CD4-positive, alpha-beta T cell (primary cell): ENCODE measurements at regions not wholly inside any gene's neighbourhood (a gene's known extent, or its start where the extent isn't known, plus 50 kb on each side); places are given as distances from the start of the nearest gene placed in this dataset.

ENCODE experiments used
- ATAC-seq: fragments of 200-7000 bp; cut with Tn5 transposase; one replicate; pipeline ENCODE4 v1.10.0; 2022; ENCODE audit warnings: mild to moderate bottlenecking; ENCODE audit not compliant: poor library complexity
- CTCF ChIA-PET: fragments of 350-600 bp; sonication (Branson Sonifier 250); formaldehyde crosslinking; loops from one replicate; lab custom pipeline; 2021; ENCODE audit warnings: antibody characterized with exemption, inconsistent platforms; lab: Charles Lee
- POLR2A ChIA-PET: fragments of 350-600 bp; sonication (Branson Sonifier 250); formaldehyde crosslinking; loops from one replicate; lab custom pipeline; 2021; ENCODE audit warnings: antibody characterized with exemption, inconsistent platforms; lab: Charles Lee
- DNase-seq, 14 experiments: peaks; one replicate each; pipeline ENCODE4 v3.0.0-alpha.2; 2013 to 2020; ENCODE audit warnings: mixed read lengths in 2 of 14
- H3K27ac ChIP-seq, 2 donors: one replicate each; pipeline versions ENCODE4 v1.5.1 to v1.7.0; 2013; ENCODE audit warnings: low read length in 2 of 2, low read depth in 1 of 2, mild to moderate bottlenecking in 1 of 2
- H3K27me3 ChIP-seq, 2 experiments: 1 replicate in 1 of 2; 2 replicates in 1 of 2; pipeline versions ENCODE4 v1.6.1 to v1.7.0; 2013; ENCODE audit warnings: low read length in 2 of 2, control low read depth in 1 of 2, mild to moderate bottlenecking in 1 of 2, moderate library complexity in 1 of 2; ENCODE audit not compliant: insufficient read depth in 2 of 2, control insufficient read depth in 1 of 2
- H3K36me3 ChIP-seq: one replicate; pipeline ENCODE4 v1.6.1; 2013; ENCODE audit warnings: low read length, control low read depth; ENCODE audit not compliant: insufficient read depth
- H3K4me1 ChIP-seq: one replicate; pipeline ENCODE4 v1.6.1; 2013; ENCODE audit warnings: low read length, control low read depth; ENCODE audit not compliant: insufficient read depth
- H3K4me3 ChIP-seq: one replicate; pipeline ENCODE4 v1.5.1; 2013; ENCODE audit warnings: mild to moderate bottlenecking, low read length, moderate library complexity
- H3K9me3 ChIP-seq, 2 experiments: 1 replicate in 1 of 2; 2 replicates in 1 of 2; pipeline versions ENCODE4 v1.6.1 to v1.7.0; 2013; ENCODE audit warnings: low read length in 2 of 2, mild to moderate bottlenecking in 2 of 2, control low read depth in 1 of 2, moderate library complexity in 1 of 2; ENCODE audit not compliant: control insufficient read depth in 1 of 2, insufficient read depth in 1 of 2
- H3K27ac Mint-ChIP-seq: one replicate; pipeline ENCODE4 v1.8.0; 2020; ENCODE audit warnings: mixed read lengths
- H3K27me3 Mint-ChIP-seq: one replicate; pipeline ENCODE4 v1.8.0; 2021; ENCODE audit warnings: mixed read lengths
- H3K36me3 Mint-ChIP-seq: one replicate; pipeline ENCODE4 v1.8.0; 2021; ENCODE audit warnings: low read depth, mixed read lengths
- H3K4me1 Mint-ChIP-seq: one replicate; pipeline ENCODE4 v1.8.0; 2021; ENCODE audit warnings: low read depth, mixed read lengths
- H3K4me3 Mint-ChIP-seq: one replicate; pipeline ENCODE4 v1.8.0; 2020; ENCODE audit warnings: mild to moderate bottlenecking, mixed read lengths
- H3K9me3 Mint-ChIP-seq: one replicate; pipeline ENCODE4 v1.8.0; 2020; ENCODE audit warnings: mixed read lengths
- intact Hi-C, 2 experiments: fragments of 100-400 bp; cut with DNase I in 1 of 2; cut with micrococcal nuclease in 1 of 2; formaldehyde crosslinking; loops; one replicate each; pipeline versions ENCODE4 v1.15.1 to v1.9.0; 2023 to 2025; cut with DNase I, micrococcal nuclease
- TF ChIP-seq, protein P1 (sequence below): fragments of 200-600 bp; IDR thresholded peaks from one replicate; pipeline ENCODE4 v1.8.0; 2022; ENCODE audit warnings: antibody characterized with exemption, mild to moderate bottlenecking

GRCh38 chr1:56189946-56190805 lies 389.2 kb downstream of the PLPP3 start:
- TF ChIP-seq, protein P1, sequence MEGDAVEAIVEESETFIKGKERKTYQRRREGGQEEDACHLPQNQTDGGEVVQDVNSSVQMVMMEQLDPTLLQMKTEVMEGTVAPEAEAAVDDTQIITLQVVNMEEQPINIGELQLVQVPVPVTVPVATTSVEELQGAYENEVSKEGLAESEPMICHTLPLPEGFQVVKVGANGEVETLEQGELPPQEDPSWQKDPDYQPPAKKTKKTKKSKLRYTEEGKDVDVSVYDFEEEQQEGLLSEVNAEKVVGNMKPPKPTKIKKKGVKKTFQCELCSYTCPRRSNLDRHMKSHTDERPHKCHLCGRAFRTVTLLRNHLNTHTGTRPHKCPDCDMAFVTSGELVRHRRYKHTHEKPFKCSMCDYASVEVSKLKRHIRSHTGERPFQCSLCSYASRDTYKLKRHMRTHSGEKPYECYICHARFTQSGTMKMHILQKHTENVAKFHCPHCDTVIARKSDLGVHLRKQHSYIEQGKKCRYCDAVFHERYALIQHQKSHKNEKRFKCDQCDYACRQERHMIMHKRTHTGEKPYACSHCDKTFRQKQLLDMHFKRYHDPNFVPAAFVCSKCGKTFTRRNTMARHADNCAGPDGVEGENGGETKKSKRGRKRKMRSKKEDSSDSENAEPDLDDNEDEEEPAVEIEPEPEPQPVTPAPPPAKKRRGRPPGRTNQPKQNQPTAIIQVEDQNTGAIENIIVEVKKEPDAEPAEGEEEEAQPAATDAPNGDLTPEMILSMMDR = no peak
- Histone ChIP-seq H3K4me3 (no peak overlapping the region), H3K27ac (no peak overlapping the region), H3K4me1 (no peaks in the 10 kb centered on the region), H3K36me3 (no peaks in the 10 kb centered on the region), H3K9me3 (no peaks in the 10 kb centered on the region), H3K27me3 (no peaks in the 10 kb centered on the region)
- no peaks in the 10 kb centered on the region for H3K9me3 Mint-ChIP-seq
- H3K4me1 Mint-ChIP-seq = no peaks in the 10 kb centered on the region
- DNase-seq (no peak), ATAC-seq (no peak)
- H3K27ac Mint-ChIP-seq = no peak overlapping the region
- H3K27me3 Mint-ChIP-seq = no peaks in the 10 kb centered on the region
- ChIA-PET CTCF (no interaction called here), POLR2A (no interaction called here)
- intact Hi-C loops = no loop called here
- no peaks in the 10 kb centered on the region for H3K36me3 Mint-ChIP-seq
- no peak overlapping the region for H3K4me3 Mint-ChIP-seq

- Mint-ChIP-seq H3K36me3 (no peaks in the 10 kb centered on the region), H3K4me1 (no peaks in the 10 kb centered on the region), H3K27me3 (no peaks in the 10 kb centered on the region), H3K9me3 (no peaks in the 10 kb centered on the region), H3K27ac (no peak overlapping the region), H3K4me3 (no peak overlapping the region)
- Histone ChIP-seq H3K4me1 (no peaks in the 10 kb centered on the region), H3K36me3 (no peaks in the 10 kb centered on the region), H3K27me3 (no peaks in the 10 kb centered on the region), H3K27ac (no peak overlapping the region), H3K9me3 (no peaks in the 10 kb centered on the region), H3K4me3 (no peak overlapping the region)
- CTCF ChIA-PET = no interaction called here
- TF ChIP-seq, protein P1 = no peak
- POLR2A ChIA-PET = no interaction called here
- ATAC-seq (no peak), DNase-seq (no peak)
- intact Hi-C loops = no loop called here
These were observed 389.9 kb downstream of the PLPP3 start for GRCh38 chr1:56189454-56189853.

GRCh38 chr1:56188855-56189254 lies 390.5 kb downstream of the PLPP3 start:
- no peak overlapping the region for H3K27ac ChIP-seq
- Mint-ChIP-seq H3K9me3 (no peaks in the 10 kb centered on the region), H3K27me3 (no peaks in the 10 kb centered on the region), H3K4me3 (no peak overlapping the region), H3K4me1 (no peaks in the 10 kb centered on the region), H3K27ac (no peak overlapping the region), H3K36me3 (no peaks in the 10 kb centered on the region)
- no peaks in the 10 kb centered on the region for H3K36me3 ChIP-seq
- TF ChIP-seq, protein P1 = no peak
- H3K4me3 ChIP-seq = no peak overlapping the region
- no peaks in the 10 kb centered on the region for H3K4me1 ChIP-seq
- no peak for DNase-seq
- ChIA-PET POLR2A (no interaction called here), CTCF (no interaction called here)
- H3K27me3 ChIP-seq = no peaks in the 10 kb centered on the region
- intact Hi-C loops = no loop called here
- ATAC-seq = no peak
- no peaks in the 10 kb centered on the region for H3K9me3 ChIP-seq
